Midbrain (tissue), 1 donor: ENCODE measurements at regions not wholly inside any gene's neighbourhood (a gene's known extent, or its start where the extent isn't known, plus 50 kb on each side); places are given as distances from the start of the nearest gene placed in this dataset.
"Not testable (repeated sequence)": the region's sequence is repeated elsewhere in the genome, so short reads cannot be mapped to it uniquely, and the experiment has no call there.

Experiments used
- DNase-seq: peaks from one replicate; lab custom pipeline; 2025; lab: John Stamatoyannopoulos, UW

GRCh38 chr10:8128511-8128910 lies 74.0 kb downstream of the GATA3 start:
- DNase-seq = no peak

- no peak for DNase-seq
Observed at GRCh38 chr10:8129438-8129837, 75.0 kb downstream of the GATA3 start.

GRCh38 chr10:8130973-8131911 lies 76.8 kb downstream of the GATA3 start:
- DNase-seq = no peak

GRCh38 chr10:8133146-8133545 lies 78.7 kb downstream of the GATA3 start:
- DNase-seq = no peak

- DNase-seq = no peak
Observed at GRCh38 chr10:8136736-8137135, 82.2 kb downstream of the GATA3 start.

GRCh38 chr10:8137272-8137681 lies 82.8 kb downstream of the GATA3 start:
- DNase-seq = no peak

GRCh38 chr10:8137726-8138125 lies 83.2 kb downstream of the GATA3 start:
- DNase-seq = no peak

GRCh38 chr10:8138471-8138870 lies 84.0 kb downstream of the GATA3 start:
- DNase-seq = no peak

GRCh38 chr10:8144496-8144895 lies 90.0 kb downstream of the GATA3 start:
- DNase-seq = no peak

- no peak for DNase-seq
Observed at GRCh38 chr10:8146650-8147049, 92.2 kb downstream of the GATA3 start.

GRCh38 chr10:8149991-8150390 lies 95.5 kb downstream of the GATA3 start:
- no peak for DNase-seq

GRCh38 chr10:8150401-8150905 lies 96.0 kb downstream of the GATA3 start:
- DNase-seq = no peak

GRCh38 chr10:8151086-8151485 lies 96.6 kb downstream of the GATA3 start:
- no peak for DNase-seq

- no peak for DNase-seq
Observed at GRCh38 chr10:8156918-8157317, 102.4 kb downstream of the GATA3 start.

- DNase-seq = no peak
Observed at GRCh38 chr10:8158193-8159071, 103.9 kb downstream of the GATA3 start.

- DNase-seq = no peak
Observed at GRCh38 chr10:8159341-8160165, 105.1 kb downstream of the GATA3 start.

- DNase-seq = no peak
Observed at GRCh38 chr10:8163824-8164223, 109.3 kb downstream of the GATA3 start.

- DNase-seq = not testable (repeated sequence)
Observed at GRCh38 chr10:8164640-8165039, 110.2 kb downstream of the GATA3 start.

- no peak for DNase-seq
Observed at GRCh38 chr10:8168836-8169235, 114.3 kb downstream of the GATA3 start.

- no peak for DNase-seq
Observed at GRCh38 chr10:8171008-8171407, 116.5 kb downstream of the GATA3 start.

- DNase-seq = no peak
Observed at GRCh38 chr10:8172604-8173003, 118.1 kb downstream of the GATA3 start.
